Loucy (cell line): ENCODE measurements at regions not wholly inside any gene's neighbourhood (a gene's known extent, or its start where the extent isn't known, plus 50 kb on each side); places are given as distances from the start of the nearest gene placed in this dataset.

Source experiments
- H2AFZ ChIP-seq: fragments of 200-600 bp; sonication (generic); 2 replicates; pipeline ENCODE4 v1.6.0; 2016; ENCODE audit warnings: antibody characterized with exemption, mild to moderate bottlenecking, low read length, moderate library complexity
- H3F3A ChIP-seq: fragments of 200-600 bp; 2 replicates; pipeline ENCODE4 v1.6.0; 2016; ENCODE audit warnings: antibody characterized with exemption, low read depth, mild to moderate bottlenecking
- H3K27me3 ChIP-seq: fragments of 200-600 bp; sonication (generic); 2 replicates; pipeline ENCODE4 v1.6.1; 2014; ENCODE audit warnings: low read length, mild to moderate bottlenecking; ENCODE audit not compliant: insufficient read depth, poor library complexity, severe bottlenecking
- H3K36me3 ChIP-seq: fragments of 200-600 bp; sonication (generic); 2 replicates; pipeline ENCODE4 v1.6.1; 2016; ENCODE audit warnings: low read length; ENCODE audit not compliant: insufficient read depth
- H3K4me1 ChIP-seq: fragments of 200-600 bp; sonication (generic); 2 replicates; pipeline ENCODE4 v1.5.1; 2014; ENCODE audit warnings: low read length, mild to moderate bottlenecking; ENCODE audit not compliant: insufficient read depth, poor library complexity, severe bottlenecking
- H3K4me2 ChIP-seq: fragments of 200-600 bp; sonication (generic); 2 replicates; pipeline ENCODE4 v1.6.0; 2014; ENCODE audit warnings: antibody characterized with exemption, low read length, low read depth, mild to moderate bottlenecking; ENCODE audit not compliant: poor library complexity, severe bottlenecking
- H3K4me3 ChIP-seq: fragments of 200-600 bp; sonication (generic); 2 replicates; pipeline ENCODE4 v1.5.1; 2014; ENCODE audit warnings: low read length, mild to moderate bottlenecking, mixed read lengths; ENCODE audit not compliant: poor library complexity, severe bottlenecking
- H3K79me2 ChIP-seq: fragments of 200-600 bp; sonication (generic); 2 replicates; pipeline ENCODE4 v1.6.1; 2014; ENCODE audit warnings: low read length; ENCODE audit not compliant: insufficient read depth
- H3K9ac ChIP-seq: fragments of 200-600 bp; sonication (generic); 2 replicates; pipeline ENCODE4 v1.6.0; 2014; ENCODE audit warnings: mild to moderate bottlenecking, low read depth, low read length, moderate library complexity; ENCODE audit not compliant: poor library complexity, severe bottlenecking
- H3K9me2 ChIP-seq: fragments of 200-600 bp; sonication (generic); replicated peaks from 2 replicates; pipeline ENCODE4 v1.6.1; 2016; ENCODE audit warnings: low read depth, low read length, mixed read lengths
- H3K9me3 ChIP-seq: fragments of 200-600 bp; sonication (generic); 2 replicates; pipeline ENCODE4 v1.6.1; 2014; ENCODE audit warnings: mild to moderate bottlenecking, antibody characterized with exemption, low read length, low read depth; ENCODE audit not compliant: insufficient read depth
- H4K20me1 ChIP-seq: fragments of 200-600 bp; sonication (generic); 2 replicates; pipeline ENCODE4 v1.6.0; 2014; ENCODE audit warnings: antibody characterized with exemption, low read length, mild to moderate bottlenecking; ENCODE audit not compliant: insufficient read depth, poor library complexity, severe bottlenecking
- EZH2phosphoT487 ChIP-seq: fragments of 200-600 bp; IDR thresholded peaks from 2 replicates; pipeline ENCODE4 v1.6.1; 2018; ENCODE audit warnings: antibody characterized with exemption, mild to moderate bottlenecking, moderate library complexity, borderline replicate concordance
- TF ChIP-seq, protein P1 (sequence below): fragments of 200-600 bp; sonication (generic); conservative IDR thresholded peaks from 2 replicates; pipeline ENCODE4 v1.5.1; 2014; ENCODE audit warnings: mild to moderate bottlenecking, antibody characterized with exemption, low read length

DNA sequence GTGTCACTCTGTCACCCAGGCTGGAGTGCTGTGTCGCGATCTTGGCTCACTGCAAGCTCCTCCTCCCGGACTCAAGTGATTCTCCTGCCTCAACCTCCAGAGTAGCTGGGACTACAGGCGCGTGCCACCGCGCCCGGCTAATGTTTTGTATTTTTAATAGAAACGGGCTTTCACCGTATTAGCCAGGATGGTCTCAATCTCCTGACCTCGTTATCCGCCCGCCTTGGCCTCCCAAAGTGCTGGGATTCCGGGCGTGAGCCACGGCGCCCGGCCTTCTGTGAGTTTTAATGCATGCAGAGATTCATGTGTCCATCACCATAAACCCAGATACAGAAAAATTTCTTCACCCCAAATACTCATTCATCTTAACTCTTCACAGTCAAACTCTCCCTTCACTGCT is 1046.7 kb downstream of the CDH9 start:
- Histone ChIP-seq H3F3A (no peaks in the 10 kb centered on the region), H3K9me2 (no peaks in the 10 kb centered on the region), H3K79me2 (no peaks in the 10 kb centered on the region), H3K4me2 (no peak overlapping the region), H3K4me1 (no peaks in the 10 kb centered on the region), H3K27me3 (no peaks in the 10 kb centered on the region), H4K20me1 (no peaks in the 10 kb centered on the region), H3K9me3 (no peaks in the 10 kb centered on the region), H3K4me3 (no peak overlapping the region), H3K9ac (no peak overlapping the region), H2AFZ (no peak overlapping the region), H3K36me3 (no peaks in the 10 kb centered on the region)
- TF ChIP-seq, protein P1, sequence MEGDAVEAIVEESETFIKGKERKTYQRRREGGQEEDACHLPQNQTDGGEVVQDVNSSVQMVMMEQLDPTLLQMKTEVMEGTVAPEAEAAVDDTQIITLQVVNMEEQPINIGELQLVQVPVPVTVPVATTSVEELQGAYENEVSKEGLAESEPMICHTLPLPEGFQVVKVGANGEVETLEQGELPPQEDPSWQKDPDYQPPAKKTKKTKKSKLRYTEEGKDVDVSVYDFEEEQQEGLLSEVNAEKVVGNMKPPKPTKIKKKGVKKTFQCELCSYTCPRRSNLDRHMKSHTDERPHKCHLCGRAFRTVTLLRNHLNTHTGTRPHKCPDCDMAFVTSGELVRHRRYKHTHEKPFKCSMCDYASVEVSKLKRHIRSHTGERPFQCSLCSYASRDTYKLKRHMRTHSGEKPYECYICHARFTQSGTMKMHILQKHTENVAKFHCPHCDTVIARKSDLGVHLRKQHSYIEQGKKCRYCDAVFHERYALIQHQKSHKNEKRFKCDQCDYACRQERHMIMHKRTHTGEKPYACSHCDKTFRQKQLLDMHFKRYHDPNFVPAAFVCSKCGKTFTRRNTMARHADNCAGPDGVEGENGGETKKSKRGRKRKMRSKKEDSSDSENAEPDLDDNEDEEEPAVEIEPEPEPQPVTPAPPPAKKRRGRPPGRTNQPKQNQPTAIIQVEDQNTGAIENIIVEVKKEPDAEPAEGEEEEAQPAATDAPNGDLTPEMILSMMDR = no peak
- no peak for TF ChIP-seq EZH2phosphoT487

DNA sequence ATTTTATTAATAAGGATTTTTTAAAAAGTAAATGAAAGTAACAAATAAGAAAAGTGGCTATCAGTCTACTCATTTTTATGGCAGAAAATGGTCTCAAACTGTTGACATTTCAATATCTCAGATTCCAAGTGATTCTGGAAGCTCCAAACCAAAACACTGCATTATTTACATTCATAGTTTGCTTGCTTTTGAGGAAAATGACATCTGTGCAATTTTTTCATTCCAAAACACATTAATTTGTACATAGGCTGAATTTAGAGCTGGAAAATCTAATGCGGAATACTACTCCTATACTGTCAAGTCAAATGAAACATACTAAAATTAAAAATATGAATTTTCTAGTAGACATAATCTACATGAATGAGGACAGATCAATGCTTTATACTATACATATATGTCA is 1047.6 kb downstream of the CDH9 start:
- Histone ChIP-seq H2AFZ (no peak overlapping the region), H3K9ac (no peak overlapping the region), H3F3A (no peaks in the 10 kb centered on the region), H3K9me2 (no peaks in the 10 kb centered on the region), H3K27me3 (no peaks in the 10 kb centered on the region), H3K9me3 (no peaks in the 10 kb centered on the region), H3K36me3 (no peaks in the 10 kb centered on the region), H4K20me1 (no peaks in the 10 kb centered on the region), H3K4me2 (no peak overlapping the region), H3K79me2 (no peaks in the 10 kb centered on the region), H3K4me3 (no peak overlapping the region), H3K4me1 (no peaks in the 10 kb centered on the region)
- TF ChIP-seq, protein P1 = no peak
- no peak for TF ChIP-seq EZH2phosphoT487

DNA sequence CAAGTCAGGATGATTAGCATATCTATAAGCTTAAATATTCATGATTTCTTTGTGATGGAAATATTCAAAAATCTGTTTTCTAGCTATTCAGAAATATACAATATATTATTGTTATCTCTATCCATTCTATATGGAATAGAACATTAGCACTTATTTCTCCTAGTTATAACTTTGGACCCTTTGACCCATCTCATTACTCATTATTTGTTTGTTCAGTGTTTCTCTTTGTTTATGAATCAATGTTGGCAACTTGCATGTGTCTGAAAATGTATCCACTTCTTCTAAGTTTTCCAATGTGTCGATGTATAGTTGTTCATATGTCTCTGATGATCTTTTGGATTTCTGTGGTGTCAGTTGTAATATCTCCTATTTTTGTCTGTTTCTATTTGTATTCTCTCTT is 1059.3 kb downstream of the CDH9 start:
- Histone ChIP-seq H3K9me3 (no peaks in the 10 kb centered on the region), H4K20me1 (no peaks in the 10 kb centered on the region), H3K27me3 (no peaks in the 10 kb centered on the region), H3K4me1 (no peaks in the 10 kb centered on the region), H3K4me2 (no peak overlapping the region), H3K9me2 (no peaks in the 10 kb centered on the region), H3K4me3 (no peak overlapping the region), H2AFZ (no peak overlapping the region), H3K9ac (no peak overlapping the region), H3K36me3 (no peaks in the 10 kb centered on the region), H3F3A (no peaks in the 10 kb centered on the region), H3K79me2 (no peaks in the 10 kb centered on the region)
- TF ChIP-seq, protein P1 = no peak
- TF ChIP-seq EZH2phosphoT487 = no peak
